Left lobe of liver (tissue), 2 donors: ENCODE measurements at regions not wholly inside any gene's neighbourhood (a gene's known extent, or its start where the extent isn't known, plus 50 kb on each side); places are given as distances from the start of the nearest gene placed in this dataset.
"Not testable (repeated sequence)": the region's sequence is repeated elsewhere in the genome, so short reads cannot be mapped to it uniquely, and the experiment has no call there.

Experiments
- ATAC-seq: fragments of 200-7000 bp; cut with Tn5 transposase; one replicate; pipeline ENCODE4 v1.9.1; 2020; ENCODE audit warnings: mild to moderate bottlenecking, moderate library complexity
- DNase-seq: peaks from one replicate; pipeline ENCODE4 v3.0.0-alpha.2; 2020; ENCODE audit warnings: low spot score
- donor health status: DM: no; HTN: no; CAD: no; lungs with moderate emphysema.
- donor health status: DM: no; HTN: yes; CAD: no.

GRCh38 chr1:172833954-172834353, 175.1 kb downstream of the FASLG start:
- ATAC-seq (no peak), DNase-seq (no peak)

GRCh38 chr1:172834609-172835008, 175.7 kb downstream of the FASLG start:
- DNase-seq (no peak), ATAC-seq (no peak)

- DNase-seq (no peak), ATAC-seq (no peak)
Observed at GRCh38 chr1:172835834-172836233, 176.9 kb downstream of the FASLG start.

GRCh38 chr1:172837816-172838679, 179.1 kb downstream of the FASLG start:
- DNase-seq (no peak), ATAC-seq (no peak)

- DNase-seq = no peak
- ATAC-seq = no peak
Observed at GRCh38 chr1:172838680-172839313, 179.9 kb downstream of the FASLG start.

GRCh38 chr1:172839639-172840038, 180.7 kb downstream of the FASLG start:
- DNase-seq, ATAC-seq: not testable (repeated sequence)

- no peak for ATAC-seq
- no peak for DNase-seq
Observed at GRCh38 chr1:172843444-172843843, 184.5 kb downstream of the FASLG start.

GRCh38 chr1:172845371-172845770, 186.5 kb downstream of the FASLG start:
- DNase-seq (no peak), ATAC-seq (no peak)

- ATAC-seq = no peak
- DNase-seq = no peak
Observed at GRCh38 chr1:172845865-172846264, 187.0 kb downstream of the FASLG start.

- not testable (repeated sequence) for DNase-seq, ATAC-seq
Observed at GRCh38 chr1:172847814-172848213, 188.9 kb downstream of the FASLG start.

GRCh38 chr1:172849653-172850052, 190.8 kb downstream of the FASLG start:
- no peak for DNase-seq
- ATAC-seq = no peak

GRCh38 chr1:172851077-172851476, 192.2 kb downstream of the FASLG start:
- no peak for ATAC-seq
- DNase-seq = no peak

- no peak for DNase-seq
- ATAC-seq = no peak
Observed at GRCh38 chr1:172851856-172852255, 193.0 kb downstream of the FASLG start.

- ATAC-seq, DNase-seq: not testable (repeated sequence)
Observed at GRCh38 chr1:172855983-172856382, 194.8 kb downstream of the TNFSF18 start.

GRCh38 chr1:172863031-172863430, 187.7 kb downstream of the TNFSF18 start:
- no peak for ATAC-seq

GRCh38 chr1:172867216-172867818, 183.4 kb downstream of the TNFSF18 start:
- no peak for ATAC-seq
- no peak for DNase-seq

More at GRCh38 chr1:172863031-172863430, 187.7 kb downstream of the TNFSF18 start:
- no peak for DNase-seq

- ATAC-seq (no peak), DNase-seq (no peak)
Observed at GRCh38 chr1:172870901-172871606, 179.7 kb downstream of the TNFSF18 start.

- ATAC-seq (no peak), DNase-seq (no peak)
Observed at GRCh38 chr1:172874950-172875349, 175.8 kb downstream of the TNFSF18 start.

- DNase-seq (no peak), ATAC-seq (no peak)
Observed at GRCh38 chr1:172875892-172876291, 174.8 kb downstream of the TNFSF18 start.

GRCh38 chr1:172882385-172882784, 168.4 kb downstream of the TNFSF18 start:
- ATAC-seq (no peak), DNase-seq (no peak)

- ATAC-seq = no peak
- DNase-seq = no peak
Observed at GRCh38 chr1:172882791-172883386, 167.9 kb downstream of the TNFSF18 start.
